ENCODE measurements at regions not wholly inside any gene's neighbourhood (a gene's known extent, or its start where the extent isn't known, plus 50 kb on each side); places are given as distances from the start of the nearest gene placed in this dataset.

- Mint-ChIP-seq H3K4me3 (no peak overlapping the region), H3K36me3 (no peaks in the 10 kb centered on the region), H3K27me3 (ENCODE audit: low read depth) (peaks cover 7% of the 10 kb centered on the region), H3K4me1 (no peaks in the 10 kb centered on the region), H3K27ac (no peak overlapping the region), H3K9me3 (peaks cover 3% of the 10 kb centered on the region)
- TF ChIP-seq, protein P1, sequence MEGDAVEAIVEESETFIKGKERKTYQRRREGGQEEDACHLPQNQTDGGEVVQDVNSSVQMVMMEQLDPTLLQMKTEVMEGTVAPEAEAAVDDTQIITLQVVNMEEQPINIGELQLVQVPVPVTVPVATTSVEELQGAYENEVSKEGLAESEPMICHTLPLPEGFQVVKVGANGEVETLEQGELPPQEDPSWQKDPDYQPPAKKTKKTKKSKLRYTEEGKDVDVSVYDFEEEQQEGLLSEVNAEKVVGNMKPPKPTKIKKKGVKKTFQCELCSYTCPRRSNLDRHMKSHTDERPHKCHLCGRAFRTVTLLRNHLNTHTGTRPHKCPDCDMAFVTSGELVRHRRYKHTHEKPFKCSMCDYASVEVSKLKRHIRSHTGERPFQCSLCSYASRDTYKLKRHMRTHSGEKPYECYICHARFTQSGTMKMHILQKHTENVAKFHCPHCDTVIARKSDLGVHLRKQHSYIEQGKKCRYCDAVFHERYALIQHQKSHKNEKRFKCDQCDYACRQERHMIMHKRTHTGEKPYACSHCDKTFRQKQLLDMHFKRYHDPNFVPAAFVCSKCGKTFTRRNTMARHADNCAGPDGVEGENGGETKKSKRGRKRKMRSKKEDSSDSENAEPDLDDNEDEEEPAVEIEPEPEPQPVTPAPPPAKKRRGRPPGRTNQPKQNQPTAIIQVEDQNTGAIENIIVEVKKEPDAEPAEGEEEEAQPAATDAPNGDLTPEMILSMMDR (IDR thresholded peaks at IDR 0.05; ENCODE audit: unreplicated experiment) = no peak
- no peak for DNase-seq (ENCODE audit: low spot score in 2 of 2, unreplicated experiment in 2 of 2)
Observed at GRCh38 chr12:126912111-126912510, 1354.9 kb upstream of the TMEM132C start.

- no peak for DNase-seq (ENCODE audit: low spot score in 2 of 2, unreplicated experiment in 2 of 2)
- TF ChIP-seq, protein P1 (IDR thresholded peaks at IDR 0.05; ENCODE audit: unreplicated experiment) = no peak
- Mint-ChIP-seq H3K27me3 (ENCODE audit: low read depth) (peaks cover 7% of the 10 kb centered on the region), H3K27ac (no peak overlapping the region), H3K4me1 (no peaks in the 10 kb centered on the region), H3K36me3 (no peaks in the 10 kb centered on the region), H3K4me3 (no peak overlapping the region), H3K9me3 (peaks cover 8% of the 10 kb centered on the region)
Observed at GRCh38 chr12:126914170-126914793, 1352.7 kb upstream of the TMEM132C start.

GRCh38 chr12:126915309-126915708 is 1351.7 kb upstream of the TMEM132C start:
- Mint-ChIP-seq H3K36me3 (no peaks in the 10 kb centered on the region), H3K9me3 (peaks cover 8% of the 10 kb centered on the region), H3K27me3 (ENCODE audit: low read depth) (peaks cover 7% of the 10 kb centered on the region), H3K27ac (no peak overlapping the region), H3K4me1 (no peaks in the 10 kb centered on the region), H3K4me3 (no peak overlapping the region)
- DNase-seq (ENCODE audit: low spot score in 2 of 2, unreplicated experiment in 2 of 2) = no peak
- TF ChIP-seq, protein P1 (IDR thresholded peaks at IDR 0.05; ENCODE audit: unreplicated experiment) = no peak

DNA sequence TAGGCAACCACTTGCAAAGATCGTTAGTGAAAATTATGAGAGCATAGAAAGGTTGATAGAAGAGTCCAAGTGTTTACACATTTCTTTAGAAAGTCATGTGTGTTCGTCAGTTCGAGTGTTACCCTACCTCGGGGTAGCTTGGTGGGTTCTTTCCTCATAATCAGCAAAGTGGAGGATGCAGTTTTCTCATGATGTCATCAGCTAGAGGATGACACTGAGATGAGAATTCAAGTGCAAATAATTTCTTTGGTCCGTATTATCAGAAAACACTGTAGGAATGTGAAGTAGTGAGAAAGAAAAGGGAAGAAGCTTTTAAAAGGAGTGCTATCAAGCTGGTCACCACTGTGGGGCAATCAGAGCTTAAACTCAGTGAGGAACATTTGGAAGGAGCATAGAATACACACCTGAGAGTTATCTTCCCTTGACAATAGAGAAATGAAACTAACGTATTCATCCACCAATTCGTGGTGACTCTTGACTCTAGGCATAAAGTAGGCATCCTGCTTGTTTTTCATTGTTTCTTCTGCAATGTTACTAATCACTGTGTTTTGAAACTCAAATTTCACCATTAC is 1340.9 kb upstream of the TMEM132C start:
- Mint-ChIP-seq H3K4me1 (no peaks in the 10 kb centered on the region), H3K9me3 (no peaks in the 10 kb centered on the region), H3K27me3 (ENCODE audit: low read depth) (peaks cover 9% of the 10 kb centered on the region), H3K4me3 (no peak overlapping the region), H3K36me3 (no peaks in the 10 kb centered on the region), H3K27ac (no peak overlapping the region)
- no peak for DNase-seq (ENCODE audit: low spot score in 2 of 2, unreplicated experiment in 2 of 2)
- TF ChIP-seq, protein P1 (IDR thresholded peaks at IDR 0.05; ENCODE audit: unreplicated experiment) = no peak

DNA sequence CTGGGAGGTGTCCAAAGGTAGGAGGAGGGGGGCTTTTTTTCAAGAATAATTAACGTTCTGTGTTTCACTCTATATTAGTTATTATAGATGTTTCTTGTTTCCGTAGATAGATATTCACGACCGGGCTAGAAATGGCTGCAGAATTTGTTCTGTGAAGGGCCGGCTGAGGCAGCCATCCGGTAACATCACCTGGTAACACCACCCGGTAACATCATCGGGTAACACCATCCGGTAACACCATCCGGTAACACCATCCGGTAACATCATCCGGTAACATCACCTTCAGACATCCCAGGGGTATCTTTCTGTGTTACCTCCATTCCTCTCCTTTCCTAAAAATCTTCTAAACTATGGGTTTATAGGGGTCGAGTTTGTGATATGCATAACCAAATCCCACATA is 1336.7 kb upstream of the TMEM132C start:
- DNase-seq (ENCODE audit: low spot score in 2 of 2, unreplicated experiment in 2 of 2) = no peak
- TF ChIP-seq, protein P1 (IDR thresholded peaks at IDR 0.05; ENCODE audit: unreplicated experiment) = no peak
- Mint-ChIP-seq H3K9me3 (no peaks in the 10 kb centered on the region), H3K4me3 (no peak overlapping the region), H3K27me3 (ENCODE audit: low read depth) (peaks cover 9% of the 10 kb centered on the region), H3K4me1 (no peaks in the 10 kb centered on the region), H3K27ac (no peak overlapping the region), H3K36me3 (no peaks in the 10 kb centered on the region)

Data from mesothelial cell of epicardium (in vitro differentiated cells).